Cerebellar cortex (tissue), 1 donor: ENCODE measurements at regions not wholly inside any gene's neighbourhood (a gene's known extent, or its start where the extent isn't known, plus 50 kb on each side); places are given as distances from the start of the nearest gene placed in this dataset.
"Not testable (repeated sequence)": the region's sequence is repeated elsewhere in the genome, so short reads cannot be mapped to it uniquely, and the experiment has no call there.

ENCODE experiments used
- DNase-seq: peaks from one replicate; pipeline ENCODE4 v3.0.0-alpha.2; 2015; ENCODE audit warnings: low spot score

GRCh38 chr5:163885117-163885516 is 379.7 kb downstream of the MAT2B start:
- no peak for DNase-seq

- DNase-seq: no peak
Observed at GRCh38 chr5:163887854-163888253, 382.4 kb downstream of the MAT2B start.

- no peak for DNase-seq
Observed at GRCh38 chr5:163888366-163888765, 382.9 kb downstream of the MAT2B start.

GRCh38 chr5:163889369-163889768 is 383.9 kb downstream of the MAT2B start:
- no peak for DNase-seq

GRCh38 chr5:163890261-163890660 is 384.8 kb downstream of the MAT2B start:
- DNase-seq: no peak

GRCh38 chr5:163893281-163893680 is 387.9 kb downstream of the MAT2B start:
- DNase-seq: no peak

- no peak for DNase-seq
Observed at GRCh38 chr5:163894645-163895044, 389.2 kb downstream of the MAT2B start.

- no peak for DNase-seq
Observed at GRCh38 chr5:163898873-163899272, 393.5 kb downstream of the MAT2B start.

- DNase-seq: not testable (repeated sequence)
Observed at GRCh38 chr5:163907783-163908182, 402.4 kb downstream of the MAT2B start.

- DNase-seq: no peak
Observed at GRCh38 chr5:163908253-163908652, 402.8 kb downstream of the MAT2B start.

- DNase-seq: no peak
Observed at GRCh38 chr5:163910226-163910625, 404.8 kb downstream of the MAT2B start.

- no peak for DNase-seq
Observed at GRCh38 chr5:163912046-163912445, 406.6 kb downstream of the MAT2B start.

- DNase-seq: no peak
Observed at GRCh38 chr5:163913548-163913947, 408.1 kb downstream of the MAT2B start.

- no peak for DNase-seq
Observed at GRCh38 chr5:163914910-163915309, 409.5 kb downstream of the MAT2B start.

- no peak for DNase-seq
Observed at GRCh38 chr5:163915481-163915961, 410.1 kb downstream of the MAT2B start.

GRCh38 chr5:163916376-163916775 is 411.0 kb downstream of the MAT2B start:
- DNase-seq: no peak

GRCh38 chr5:163916861-163917260 is 411.4 kb downstream of the MAT2B start:
- no peak for DNase-seq

GRCh38 chr5:163917747-163918146 is 412.3 kb downstream of the MAT2B start:
- no peak for DNase-seq

- not testable (repeated sequence) for DNase-seq
Observed at GRCh38 chr5:163934990-163935389, 429.6 kb downstream of the MAT2B start.

- no peak for DNase-seq
Observed at GRCh38 chr5:163938595-163938994, 433.2 kb downstream of the MAT2B start.

- no peak for DNase-seq
Observed at GRCh38 chr5:163941079-163941478, 435.7 kb downstream of the MAT2B start.

GRCh38 chr5:163943546-163943945 is 438.1 kb downstream of the MAT2B start:
- no peak for DNase-seq

GRCh38 chr5:163944738-163945137 is 439.3 kb downstream of the MAT2B start:
- no peak for DNase-seq

GRCh38 chr5:163947848-163948666 is 442.6 kb downstream of the MAT2B start:
- no peak for DNase-seq
